ENCODE measurements at regions not wholly inside any gene's neighbourhood (a gene's known extent, or its start where the extent isn't known, plus 50 kb on each side); places are given as distances from the start of the nearest gene placed in this dataset.

- Histone ChIP-seq H3K9me3 (ENCODE audit: control insufficient read depth, low read depth, low read length) (no peaks in the 10 kb centered on the region), H3K4me3 (ENCODE audit: low read length) (no peak overlapping the region), H3K27ac (ENCODE audit: low read length) (no peak overlapping the region), H3K4me1 (ENCODE audit: control insufficient read depth, low read depth, low read length) (peaks cover 7% of the 10 kb centered on the region), H3K27me3 (ENCODE audit: control insufficient read depth, insufficient read depth, low read length) (no peaks in the 10 kb centered on the region), H3K9ac (ENCODE audit: low read length) (no peak overlapping the region), H3K36me3 (ENCODE audit: control insufficient read depth, low read depth, low read length) (no peaks in the 10 kb centered on the region)
These were observed 237.6 kb upstream of the IRS2 start for GRCh38 chr13:110023729-110024644.

DNA sequence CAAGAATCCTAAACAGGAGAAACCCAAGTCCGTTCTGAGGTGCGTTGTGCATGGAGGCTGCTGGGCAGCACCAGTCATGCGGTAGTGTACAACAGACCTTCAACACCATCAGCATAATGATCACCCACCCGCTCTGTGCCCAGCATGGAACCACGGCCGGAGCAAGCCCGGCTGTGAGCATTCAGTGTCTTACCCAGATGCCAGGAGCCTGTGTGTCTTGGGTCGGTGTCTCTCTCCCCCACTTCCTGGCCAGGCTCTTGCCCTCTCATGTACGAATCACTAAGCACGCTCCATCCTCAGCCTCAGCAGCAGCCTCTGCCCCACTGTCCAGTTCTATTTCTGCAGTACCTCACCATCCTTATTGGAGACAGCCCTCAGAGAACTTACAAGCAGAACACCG is 231.6 kb upstream of the IRS2 start:
- H3K4me3 ChIP-seq (ENCODE audit: low read length): no peak overlapping the region
- H3K27ac ChIP-seq (ENCODE audit: low read length): no peak overlapping the region
- no peaks in the 10 kb centered on the region for H3K27me3 ChIP-seq (ENCODE audit: control insufficient read depth, insufficient read depth, low read length)
- H3K9me3 ChIP-seq (ENCODE audit: control insufficient read depth, low read depth, low read length): no peaks in the 10 kb centered on the region
- H3K4me1 ChIP-seq (ENCODE audit: control insufficient read depth, low read depth, low read length): no peaks in the 10 kb centered on the region
- H3K36me3 ChIP-seq (ENCODE audit: control insufficient read depth, low read depth, low read length): no peaks in the 10 kb centered on the region
- no peak overlapping the region for H3K9ac ChIP-seq (ENCODE audit: low read length)

DNA sequence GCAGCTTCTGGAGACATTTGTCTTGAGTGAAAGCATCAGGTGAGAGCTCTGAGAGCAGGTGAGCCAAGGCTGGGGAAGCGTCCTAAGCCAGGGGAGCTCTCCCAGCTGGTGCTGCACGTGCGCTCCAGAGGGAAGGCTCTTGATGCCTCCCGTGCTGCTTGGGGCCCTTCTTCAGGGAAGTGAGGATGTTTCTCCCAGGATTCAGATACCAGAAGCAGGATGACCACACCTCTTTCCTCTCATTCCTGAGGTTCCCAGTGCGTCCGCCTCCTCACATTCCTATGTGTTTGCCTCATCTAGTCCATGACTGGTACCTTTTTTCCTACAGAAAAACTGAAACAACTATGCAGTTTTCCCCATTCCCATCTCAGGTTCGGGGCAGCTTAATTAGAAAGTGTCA is 231.0 kb upstream of the IRS2 start:
- Histone ChIP-seq H3K27ac (ENCODE audit: low read length) (no peak overlapping the region), H3K27me3 (ENCODE audit: control insufficient read depth, insufficient read depth, low read length) (no peaks in the 10 kb centered on the region), H3K36me3 (ENCODE audit: control insufficient read depth, low read depth, low read length) (no peaks in the 10 kb centered on the region), H3K9me3 (ENCODE audit: control insufficient read depth, low read depth, low read length) (no peaks in the 10 kb centered on the region), H3K9ac (ENCODE audit: low read length) (no peak overlapping the region), H3K4me1 (ENCODE audit: control insufficient read depth, low read depth, low read length) (no peaks in the 10 kb centered on the region), H3K4me3 (ENCODE audit: low read length) (no peak overlapping the region)

- Histone ChIP-seq H3K4me1 (ENCODE audit: control insufficient read depth, low read depth, low read length) (no peaks in the 10 kb centered on the region), H3K27ac (ENCODE audit: low read length) (no peak overlapping the region), H3K9me3 (ENCODE audit: control insufficient read depth, low read depth, low read length) (no peaks in the 10 kb centered on the region), H3K36me3 (ENCODE audit: control insufficient read depth, low read depth, low read length) (no peaks in the 10 kb centered on the region), H3K4me3 (ENCODE audit: low read length) (no peak overlapping the region), H3K9ac (ENCODE audit: low read length) (no peak overlapping the region), H3K27me3 (ENCODE audit: control insufficient read depth, insufficient read depth, low read length) (no peaks in the 10 kb centered on the region)
These were observed 228.9 kb upstream of the IRS2 start for GRCh38 chr13:110015253-110015652.

- H3K9ac ChIP-seq (ENCODE audit: low read length): no peak overlapping the region
- H3K4me3 ChIP-seq (ENCODE audit: low read length): no peak overlapping the region
- no peak overlapping the region for H3K27ac ChIP-seq (ENCODE audit: low read length)
- H3K4me1 ChIP-seq (ENCODE audit: control insufficient read depth, low read depth, low read length): no peaks in the 10 kb centered on the region
- no peaks in the 10 kb centered on the region for H3K9me3 ChIP-seq (ENCODE audit: control insufficient read depth, low read depth, low read length)
- H3K27me3 ChIP-seq (ENCODE audit: control insufficient read depth, insufficient read depth, low read length): no peaks in the 10 kb centered on the region
- H3K36me3 ChIP-seq (ENCODE audit: control insufficient read depth, low read depth, low read length): no peaks in the 10 kb centered on the region
These were observed 228.3 kb upstream of the IRS2 start for GRCh38 chr13:110014719-110015118.

- Histone ChIP-seq H3K9ac (ENCODE audit: low read length) (no peak overlapping the region), H3K4me3 (ENCODE audit: low read length) (no peak overlapping the region), H3K27ac (ENCODE audit: low read length) (no peak overlapping the region), H3K9me3 (ENCODE audit: control insufficient read depth, low read depth, low read length) (no peaks in the 10 kb centered on the region), H3K4me1 (ENCODE audit: control insufficient read depth, low read depth, low read length) (no peaks in the 10 kb centered on the region), H3K36me3 (ENCODE audit: control insufficient read depth, low read depth, low read length) (no peaks in the 10 kb centered on the region), H3K27me3 (ENCODE audit: control insufficient read depth, insufficient read depth, low read length) (no peaks in the 10 kb centered on the region)
These were observed 225.8 kb upstream of the IRS2 start for GRCh38 chr13:110012102-110012739.

DNA sequence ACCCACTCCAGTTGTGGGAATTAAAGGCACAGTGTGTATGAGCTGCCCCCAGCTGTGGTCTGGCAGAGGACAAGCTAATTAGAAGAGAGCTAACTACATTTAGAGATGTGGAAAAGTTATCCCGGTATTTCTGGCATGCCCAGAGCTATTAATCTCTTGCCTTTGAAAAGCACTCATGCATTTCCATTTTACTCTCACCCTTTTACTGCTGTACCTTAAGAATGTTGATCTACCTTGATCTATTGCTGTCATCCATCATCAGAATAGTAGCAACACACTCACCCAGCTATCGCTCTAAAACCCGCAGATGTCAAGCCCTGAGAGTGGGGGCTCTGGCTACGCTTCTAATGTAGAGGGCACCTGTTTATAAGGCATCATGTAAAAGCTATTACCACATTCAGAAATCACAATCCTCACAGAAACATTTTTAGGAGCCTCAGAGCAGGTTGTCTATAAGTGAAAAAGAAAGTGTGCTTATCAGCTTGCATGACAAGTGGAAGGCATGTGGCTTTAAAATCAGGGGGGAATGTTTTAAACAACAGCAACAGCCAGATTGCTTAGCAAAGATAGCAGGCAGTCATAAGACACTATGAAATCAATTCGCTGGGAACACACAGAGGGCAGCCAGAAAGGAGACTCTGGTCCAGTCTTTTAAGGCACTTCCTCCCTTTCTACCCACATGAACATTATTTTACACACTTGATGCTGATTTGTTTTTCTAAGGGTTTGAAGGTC is 224.2 kb upstream of the IRS2 start:
- no peak overlapping the region for H3K9ac ChIP-seq (ENCODE audit: low read length)
- H3K4me3 ChIP-seq (ENCODE audit: low read length): no peak overlapping the region
- H3K4me1 ChIP-seq (ENCODE audit: control insufficient read depth, low read depth, low read length): no peaks in the 10 kb centered on the region
- H3K27ac ChIP-seq (ENCODE audit: low read length): no peak overlapping the region
- H3K27me3 ChIP-seq (ENCODE audit: control insufficient read depth, insufficient read depth, low read length): no peaks in the 10 kb centered on the region
- no peaks in the 10 kb centered on the region for H3K36me3 ChIP-seq (ENCODE audit: control insufficient read depth, low read depth, low read length)
- no peaks in the 10 kb centered on the region for H3K9me3 ChIP-seq (ENCODE audit: control insufficient read depth, low read depth, low read length)

GRCh38 chr13:110008816-110009215 is 222.4 kb upstream of the IRS2 start:
- Histone ChIP-seq H3K27ac (ENCODE audit: low read length) (no peak overlapping the region), H3K9me3 (ENCODE audit: control insufficient read depth, low read depth, low read length) (no peaks in the 10 kb centered on the region), H3K9ac (ENCODE audit: low read length) (no peak overlapping the region), H3K4me3 (ENCODE audit: low read length) (no peak overlapping the region), H3K36me3 (ENCODE audit: control insufficient read depth, low read depth, low read length) (no peaks in the 10 kb centered on the region), H3K27me3 (ENCODE audit: control insufficient read depth, insufficient read depth, low read length) (no peaks in the 10 kb centered on the region), H3K4me1 (ENCODE audit: control insufficient read depth, low read depth, low read length) (no peaks in the 10 kb centered on the region)

- no peak overlapping the region for H3K27ac ChIP-seq (ENCODE audit: low read length)
- H3K4me3 ChIP-seq (ENCODE audit: low read length): no peak overlapping the region
- H3K9me3 ChIP-seq (ENCODE audit: control insufficient read depth, low read depth, low read length): no peaks in the 10 kb centered on the region
- H3K4me1 ChIP-seq (ENCODE audit: control insufficient read depth, low read depth, low read length): no peaks in the 10 kb centered on the region
- no peaks in the 10 kb centered on the region for H3K27me3 ChIP-seq (ENCODE audit: control insufficient read depth, insufficient read depth, low read length)
- no peak overlapping the region for H3K9ac ChIP-seq (ENCODE audit: low read length)
- H3K36me3 ChIP-seq (ENCODE audit: control insufficient read depth, low read depth, low read length): no peaks in the 10 kb centered on the region
These were observed 219.9 kb upstream of the IRS2 start for GRCh38 chr13:110006304-110006703.

DNA sequence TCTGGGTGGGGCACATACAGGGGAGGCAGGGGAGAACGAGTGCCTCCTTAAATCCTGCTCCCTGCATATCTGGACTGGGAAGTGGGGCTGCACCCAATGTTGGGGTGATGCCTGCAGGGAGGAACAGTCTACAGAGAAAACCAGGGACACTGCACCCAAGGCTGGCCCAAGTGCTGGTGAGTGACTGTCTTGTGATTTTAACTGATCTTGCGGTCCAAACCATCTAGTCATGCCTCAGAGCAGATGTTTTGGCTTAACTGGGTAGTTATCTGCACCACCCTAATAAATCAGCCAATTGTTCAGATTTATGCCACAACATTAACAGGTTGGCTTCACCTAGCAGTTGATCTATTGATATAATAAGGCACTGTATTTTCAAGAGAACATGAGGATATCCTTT is 219.2 kb upstream of the IRS2 start:
- no peak overlapping the region for H3K9ac ChIP-seq (ENCODE audit: low read length)
- H3K4me1 ChIP-seq (ENCODE audit: control insufficient read depth, low read depth, low read length): no peaks in the 10 kb centered on the region
- H3K4me3 ChIP-seq (ENCODE audit: low read length): no peak overlapping the region
- H3K27ac ChIP-seq (ENCODE audit: low read length): no peak overlapping the region
- no peaks in the 10 kb centered on the region for H3K9me3 ChIP-seq (ENCODE audit: control insufficient read depth, low read depth, low read length)
- H3K36me3 ChIP-seq (ENCODE audit: control insufficient read depth, low read depth, low read length): no peaks in the 10 kb centered on the region
- no peaks in the 10 kb centered on the region for H3K27me3 ChIP-seq (ENCODE audit: control insufficient read depth, insufficient read depth, low read length)

DNA sequence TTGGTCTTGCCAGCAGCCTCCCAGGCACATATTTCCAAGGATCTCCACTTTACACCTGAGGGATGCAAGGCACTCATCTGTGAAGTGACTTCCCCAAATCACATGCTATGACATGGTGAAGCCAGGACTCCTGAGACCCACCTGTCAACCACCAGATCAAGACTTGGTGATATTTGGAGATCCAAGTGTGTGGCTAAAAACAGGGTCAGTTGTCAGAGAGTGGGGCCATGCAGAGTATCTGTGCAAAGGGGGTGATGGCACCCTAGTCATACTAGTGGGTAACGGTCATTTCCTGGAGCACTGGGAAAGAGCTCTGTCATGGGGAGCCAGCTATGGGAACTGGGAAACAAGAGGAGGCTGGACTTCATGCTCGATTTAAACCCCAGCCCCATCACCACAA is 218.4 kb upstream of the IRS2 start:
- H3K4me1 ChIP-seq (ENCODE audit: control insufficient read depth, low read depth, low read length): no peaks in the 10 kb centered on the region
- H3K4me3 ChIP-seq (ENCODE audit: low read length): no peak overlapping the region
- H3K9me3 ChIP-seq (ENCODE audit: control insufficient read depth, low read depth, low read length): no peaks in the 10 kb centered on the region
- no peak overlapping the region for H3K9ac ChIP-seq (ENCODE audit: low read length)
- no peaks in the 10 kb centered on the region for H3K27me3 ChIP-seq (ENCODE audit: control insufficient read depth, insufficient read depth, low read length)
- H3K36me3 ChIP-seq (ENCODE audit: control insufficient read depth, low read depth, low read length): no peaks in the 10 kb centered on the region
- H3K27ac ChIP-seq (ENCODE audit: low read length): no peak overlapping the region
